ENCODE measurements at regions not wholly inside any gene's neighbourhood (a gene's known extent, or its start where the extent isn't known, plus 50 kb on each side); places are given as distances from the start of the nearest gene placed in this dataset.

DNA sequence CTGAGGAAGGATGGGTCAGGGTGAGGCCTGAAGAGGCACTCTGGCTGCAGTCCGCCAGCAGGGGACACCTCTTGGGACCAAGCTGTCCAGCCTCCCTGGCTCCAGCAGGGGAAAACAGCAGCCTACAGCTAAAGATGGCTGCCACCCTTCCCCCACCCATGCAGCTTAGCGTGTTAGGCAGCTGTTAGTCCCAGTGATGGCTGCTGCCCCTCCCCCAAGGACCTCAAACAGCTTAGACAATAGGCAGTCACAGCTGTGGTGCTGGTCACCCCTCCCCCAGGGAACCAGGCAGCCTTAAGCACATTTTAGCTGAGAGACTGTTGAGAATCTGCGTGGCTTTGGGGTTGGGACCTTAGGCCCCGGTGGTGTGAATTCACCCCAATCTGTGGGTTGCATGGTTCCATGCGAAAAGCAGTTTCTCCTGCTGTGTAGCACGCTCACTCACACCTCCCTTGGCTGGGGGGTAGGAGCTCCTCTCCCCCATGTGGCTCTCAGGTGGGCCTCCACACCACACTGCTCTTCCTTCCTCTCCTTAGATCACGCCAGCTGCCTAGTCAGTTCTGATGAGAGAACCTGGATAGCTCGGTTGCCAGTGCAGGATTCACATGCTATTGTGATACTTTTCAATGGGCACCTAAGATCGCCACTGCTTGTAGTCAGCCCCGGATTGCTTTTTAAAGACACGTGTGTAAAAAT lies 140.5 kb upstream of the CADPS start (continued):
- TF ChIP-seq CHD7 (IDR thresholded peaks at IDR 0.05; ENCODE audit: insufficient replicate concordance, low read length) (no peak), MAFK (IDR thresholded peaks at IDR 0.05; ENCODE audit: low read depth, low read length) (no peak), NANOG (IDR thresholded peaks at IDR 0.05; ENCODE audit: insufficient read depth, low read depth, low read length, poor library complexity, severe bottlenecking) (peak; percentile 85), RXRA (IDR thresholded peaks at IDR 0.05; ENCODE audit: insufficient read depth, low read depth, low read length) (no peak), BCL11A (IDR thresholded peaks at IDR 0.05; ENCODE audit: low read depth in 2 of 2, low read length in 2 of 2) (peak in 1 of 2 experiments; percentile 26), CHD2 (IDR thresholded peaks at IDR 0.05; ENCODE audit: low read length) (peak; percentile 79), ATF2 (IDR thresholded peaks at IDR 0.05; ENCODE audit: low read length) (peak; percentile 46; the same call in 1 of the 2 replicates), HDAC2 (IDR thresholded peaks at IDR 0.05; ENCODE audit: borderline replicate concordance in 1 of 2, low read depth in 2 of 2, low read length in 2 of 2) (peak in 1 of 2 experiments; percentile 55; a peak in 1 of 4 replicates)
